ENCODE measurements at regions not wholly inside any gene's neighbourhood (a gene's known extent, or its start where the extent isn't known, plus 50 kb on each side); places are given as distances from the start of the nearest gene placed in this dataset.
"Not testable (repeated sequence)": the region's sequence is repeated elsewhere in the genome, so short reads cannot be mapped to it uniquely, and the experiment has no call there.

- DNase-seq (ENCODE audit: low read depth in 4 of 4, low spot score in 1 of 4): no peak
Measured at GRCh38 chr5:42235837-42236236, 187.4 kb upstream of the GHR start.

- DNase-seq (ENCODE audit: low read depth in 4 of 4, low spot score in 1 of 4): no peak
Measured at GRCh38 chr5:42241636-42242035, 181.6 kb upstream of the GHR start.

GRCh38 chr5:42242210-42242609, 181.0 kb upstream of the GHR start:
- DNase-seq (ENCODE audit: low read depth in 4 of 4, low spot score in 1 of 4): no peak

GRCh38 chr5:42242881-42243485, 180.3 kb upstream of the GHR start:
- DNase-seq (ENCODE audit: low read depth in 4 of 4, low spot score in 1 of 4): no peak

GRCh38 chr5:42252306-42252705, 170.9 kb upstream of the GHR start:
- no peak for DNase-seq (ENCODE audit: low read depth in 4 of 4, low spot score in 1 of 4)

- not testable (repeated sequence) for DNase-seq (ENCODE audit: low read depth in 4 of 4, low spot score in 1 of 4)
Measured at GRCh38 chr5:42259914-42260313, 163.3 kb upstream of the GHR start.

- DNase-seq (ENCODE audit: low read depth in 4 of 4, low spot score in 1 of 4): no peak
Measured at GRCh38 chr5:42267091-42267490, 156.1 kb upstream of the GHR start.

GRCh38 chr5:42268170-42268569, 155.1 kb upstream of the GHR start:
- DNase-seq (ENCODE audit: low read depth in 4 of 4, low spot score in 1 of 4): not testable (repeated sequence)

- no peak for DNase-seq (ENCODE audit: low read depth in 4 of 4, low spot score in 1 of 4)
Measured at GRCh38 chr5:42268630-42269029, 154.6 kb upstream of the GHR start.

GRCh38 chr5:42270771-42271170, 152.5 kb upstream of the GHR start:
- no peak for DNase-seq (ENCODE audit: low read depth in 4 of 4, low spot score in 1 of 4)

- DNase-seq (ENCODE audit: low read depth in 4 of 4, low spot score in 1 of 4): no peak
Measured at GRCh38 chr5:42274913-42275312, 148.3 kb upstream of the GHR start.

- DNase-seq (ENCODE audit: low read depth in 4 of 4, low spot score in 1 of 4): no peak
Measured at GRCh38 chr5:42277293-42277692, 145.9 kb upstream of the GHR start.

- DNase-seq (ENCODE audit: low read depth in 4 of 4, low spot score in 1 of 4): no peak
Measured at GRCh38 chr5:42284584-42284983, 138.7 kb upstream of the GHR start.

- no peak for DNase-seq (ENCODE audit: low read depth in 4 of 4, low spot score in 1 of 4)
Measured at GRCh38 chr5:42285230-42285629, 138.0 kb upstream of the GHR start.

- DNase-seq (ENCODE audit: low read depth in 4 of 4, low spot score in 1 of 4): no peak
Measured at GRCh38 chr5:42300496-42300895, 122.7 kb upstream of the GHR start.

GRCh38 chr5:42301349-42301748, 121.9 kb upstream of the GHR start:
- DNase-seq (ENCODE audit: low read depth in 4 of 4, low spot score in 1 of 4): no peak

- no peak for DNase-seq (ENCODE audit: low read depth in 4 of 4, low spot score in 1 of 4)
Measured at GRCh38 chr5:42302186-42302585, 121.1 kb upstream of the GHR start.

- DNase-seq (ENCODE audit: low read depth in 4 of 4, low spot score in 1 of 4): no peak
Measured at GRCh38 chr5:42306287-42306686, 117.0 kb upstream of the GHR start.

- no peak for DNase-seq (ENCODE audit: low read depth in 4 of 4, low spot score in 1 of 4)
Measured at GRCh38 chr5:42309865-42310264, 113.4 kb upstream of the GHR start.

- DNase-seq (ENCODE audit: low read depth in 4 of 4, low spot score in 1 of 4): no peak
Measured at GRCh38 chr5:42315214-42315613, 108.0 kb upstream of the GHR start.

- no peak for DNase-seq (ENCODE audit: low read depth in 4 of 4, low spot score in 1 of 4)
Measured at GRCh38 chr5:42317575-42317974, 105.7 kb upstream of the GHR start.

- not testable (repeated sequence) for DNase-seq (ENCODE audit: low read depth in 4 of 4, low spot score in 1 of 4)
Measured at GRCh38 chr5:42319546-42319945, 103.7 kb upstream of the GHR start.

- no peak for DNase-seq (ENCODE audit: low read depth in 4 of 4, low spot score in 1 of 4)
Measured at GRCh38 chr5:42321785-42322184, 101.5 kb upstream of the GHR start.

- DNase-seq (ENCODE audit: low read depth in 4 of 4, low spot score in 1 of 4): no peak
Measured at GRCh38 chr5:42337143-42337542, 86.1 kb upstream of the GHR start.

Data from stimulated activated CD4-positive, alpha-beta T cell treated with anti-CD3 and anti-CD28 coated beads, Interleukin-1b, Interleukin-23, amount 100 ng/mL, for 24 hours (primary cell).